ENCODE measurements at regions not wholly inside any gene's neighbourhood (a gene's known extent, or its start where the extent isn't known, plus 50 kb on each side); places are given as distances from the start of the nearest gene placed in this dataset.
"Not testable (repeated sequence)": the region's sequence is repeated elsewhere in the genome, so short reads cannot be mapped to it uniquely, and the experiment has no call there.

- DNase-seq (ENCODE audit: low read depth, low spot score); H3K4me3 ChIP-seq (ENCODE audit: low read length): not testable (repeated sequence)
These were observed 125.3 kb downstream of the CD83 start for GRCh38 chr6:14242912-14243311.

DNA sequence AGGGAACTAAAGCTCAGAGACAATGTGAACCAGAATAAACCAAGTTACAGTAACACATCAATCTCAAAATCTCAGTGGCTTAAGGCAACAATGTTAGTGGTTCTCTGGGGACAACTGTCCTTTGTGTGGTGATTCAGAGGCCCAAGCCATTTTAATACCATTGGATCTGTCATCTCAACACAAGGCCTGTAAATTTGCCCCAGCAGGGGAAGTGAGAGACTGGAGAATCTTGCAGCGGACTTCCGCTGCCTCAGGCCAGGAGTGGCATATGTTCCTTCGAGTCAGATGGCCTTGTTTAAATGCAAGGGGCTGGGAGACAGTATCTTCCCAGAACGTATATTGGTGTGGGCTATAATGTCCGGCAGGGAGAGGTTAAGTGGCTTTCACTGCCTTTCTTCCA is 126.0 kb downstream of the CD83 start:
- DNase-seq (ENCODE audit: low read depth, low spot score), result no peak
- H3K4me3 ChIP-seq (ENCODE audit: low read length), result no peak overlapping the region

- DNase-seq (ENCODE audit: low read depth, low spot score), result no peak
- H3K4me3 ChIP-seq (ENCODE audit: low read length), result no peak overlapping the region
These were observed 129.3 kb downstream of the CD83 start for GRCh38 chr6:14246876-14247275.

- H3K4me3 ChIP-seq (ENCODE audit: low read length), result no peak overlapping the region
- no peak for DNase-seq (ENCODE audit: low read depth, low spot score)
These were observed 133.0 kb downstream of the CD83 start for GRCh38 chr6:14250573-14250972.

GRCh38 chr6:14252271-14252850 is 134.8 kb downstream of the CD83 start:
- H3K4me3 ChIP-seq (ENCODE audit: low read length), result no peak overlapping the region
- no peak for DNase-seq (ENCODE audit: low read depth, low spot score)

DNA sequence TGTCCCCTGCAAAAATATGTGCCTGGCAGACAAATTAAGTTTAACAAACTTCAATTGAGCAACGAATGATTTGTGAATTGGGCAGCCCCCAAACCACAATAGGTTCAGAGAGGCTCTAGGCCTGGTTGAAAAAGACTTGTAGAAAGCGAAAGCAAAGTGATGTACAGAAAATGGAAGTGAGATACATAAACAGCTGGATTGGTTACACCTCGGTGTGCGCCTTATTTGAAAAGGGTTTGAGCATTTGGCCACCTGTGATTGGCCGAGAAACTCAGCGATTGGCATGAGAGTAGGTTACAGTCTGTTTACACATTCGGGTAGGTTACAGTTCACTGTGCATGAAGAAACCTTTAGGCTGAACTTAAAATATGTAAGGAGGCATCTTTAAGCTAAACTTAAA is 136.9 kb downstream of the CD83 start:
- no peak for DNase-seq (ENCODE audit: low read depth, low spot score)
- no peak overlapping the region for H3K4me3 ChIP-seq (ENCODE audit: low read length)

GRCh38 chr6:14255916-14256315 is 138.3 kb downstream of the CD83 start:
- H3K4me3 ChIP-seq (ENCODE audit: low read length), result no peak overlapping the region
- DNase-seq (ENCODE audit: low read depth, low spot score), result no peak

DNA sequence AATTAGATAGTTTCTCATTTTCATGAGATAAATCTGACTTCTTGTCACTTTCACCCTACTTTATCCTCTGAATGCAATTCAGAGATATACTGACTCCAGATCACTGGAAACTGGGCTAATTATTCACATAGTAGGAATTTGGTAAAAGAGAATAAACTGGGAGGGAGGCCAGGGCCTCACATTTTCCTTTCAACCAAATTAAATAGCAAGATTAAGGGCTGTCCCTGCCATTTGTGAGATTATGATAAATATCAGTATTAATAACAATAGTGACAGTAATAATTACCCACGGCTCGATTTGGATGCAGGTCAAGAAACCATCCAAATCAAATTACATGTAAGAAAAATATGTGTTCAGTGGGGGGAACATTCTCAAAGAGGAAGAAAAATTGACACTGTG is 140.5 kb downstream of the CD83 start:
- H3K4me3 ChIP-seq (ENCODE audit: low read length), result no peak overlapping the region
- no peak for DNase-seq (ENCODE audit: low read depth, low spot score)

GRCh38 chr6:14258695-14259593 is 141.4 kb downstream of the CD83 start:
- no peak for DNase-seq (ENCODE audit: low read depth, low spot score)
- H3K4me3 ChIP-seq (ENCODE audit: low read length), result no peak overlapping the region

GRCh38 chr6:14259594-14260152 is 142.1 kb downstream of the CD83 start:
- H3K4me3 ChIP-seq (ENCODE audit: low read length), result no peak overlapping the region
- DNase-seq (ENCODE audit: low read depth, low spot score), result no peak

DNA sequence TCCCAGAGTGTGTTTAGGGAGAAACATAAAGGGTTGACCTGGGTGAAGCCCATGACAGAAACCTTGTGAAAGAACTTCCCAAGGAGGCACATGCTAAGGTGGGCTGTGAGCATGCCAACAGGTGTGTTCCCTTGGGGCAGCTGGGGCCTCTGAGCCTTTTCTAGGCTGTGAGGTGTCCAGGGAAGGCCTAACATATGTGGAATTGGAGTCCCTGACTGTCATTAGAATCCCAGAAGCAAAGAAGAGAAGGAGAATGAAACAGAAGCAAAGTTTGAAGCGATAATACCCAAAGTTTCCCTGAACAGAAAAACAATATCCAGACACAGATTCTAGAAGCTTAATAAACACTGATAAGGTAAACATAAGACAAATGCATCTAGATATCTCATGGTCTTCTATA is 143.3 kb downstream of the CD83 start:
- DNase-seq (ENCODE audit: low read depth, low spot score), result no peak
- no peak overlapping the region for H3K4me3 ChIP-seq (ENCODE audit: low read length)

DNA sequence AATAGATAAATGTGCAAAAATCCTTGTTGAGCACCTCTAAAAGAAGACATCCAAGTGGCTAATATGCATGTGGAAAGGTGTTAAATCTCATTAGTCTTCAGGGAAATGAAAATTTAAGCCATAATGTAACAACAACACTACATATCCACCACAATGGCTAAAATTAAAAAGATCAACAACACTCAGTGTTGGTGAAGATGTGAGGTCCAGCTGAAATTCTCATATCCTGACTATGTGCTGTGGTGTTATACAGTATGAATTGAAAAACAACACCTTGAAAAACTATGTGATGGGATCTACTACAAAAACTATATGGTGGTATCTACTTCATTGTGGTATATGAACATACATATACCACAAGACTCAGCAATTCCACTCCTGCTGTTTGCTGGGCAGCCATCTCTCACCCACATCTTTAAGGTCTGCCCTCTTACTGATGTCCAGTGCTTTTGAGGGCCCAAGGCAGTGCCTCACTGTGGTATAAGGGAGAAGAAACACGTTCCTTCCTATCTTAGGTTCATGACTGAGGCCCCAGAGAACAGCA is 146.4 kb downstream of the CD83 start:
- DNase-seq (ENCODE audit: low read depth, low spot score), result no peak
- no peak overlapping the region for H3K4me3 ChIP-seq (ENCODE audit: low read length)

GRCh38 chr6:14265049-14266021 is 147.8 kb downstream of the CD83 start:
- no peak for DNase-seq (ENCODE audit: low read depth, low spot score)
- H3K4me3 ChIP-seq (ENCODE audit: low read length), result no peak overlapping the region

- H3K4me3 ChIP-seq (ENCODE audit: low read length), result no peak overlapping the region
These were observed 148.7 kb downstream of the CD83 start for GRCh38 chr6:14266266-14266665.

DNA sequence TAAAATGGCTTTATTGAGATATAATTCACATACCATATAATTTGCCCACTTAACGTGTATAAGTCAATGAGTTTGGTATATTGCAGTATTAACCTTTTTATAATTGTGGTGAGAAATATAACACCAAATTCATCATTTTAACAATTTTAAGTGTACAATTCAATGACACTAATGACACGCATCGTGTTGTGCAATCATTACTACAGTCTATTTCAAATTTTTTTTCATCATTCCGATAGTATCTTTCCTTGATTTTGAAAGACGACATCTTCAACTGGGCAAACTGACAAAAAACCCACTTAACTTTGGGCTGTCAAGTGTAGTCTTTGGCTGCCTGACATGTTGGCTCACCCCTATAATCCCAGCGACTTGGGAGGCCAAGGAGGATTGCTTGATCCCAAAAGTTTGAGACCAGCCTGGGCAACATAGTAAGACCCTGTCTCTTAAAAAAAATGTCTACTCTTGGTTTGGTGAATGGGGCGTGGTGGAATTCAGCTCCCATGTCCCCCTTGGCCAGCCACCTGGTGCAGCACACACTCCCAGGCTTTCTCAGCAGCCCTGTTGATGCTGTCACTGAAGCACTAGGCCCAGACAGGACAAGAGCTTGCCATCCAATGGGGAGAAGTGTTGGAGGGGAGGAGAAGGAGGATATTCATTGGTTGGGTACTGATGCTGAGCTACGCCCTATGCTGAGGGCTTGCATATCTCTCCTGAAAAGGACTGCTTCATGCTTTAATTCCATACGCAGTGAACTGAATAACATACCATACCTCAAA is 150.5 kb downstream of the CD83 start:
- no peak for DNase-seq (ENCODE audit: low read depth, low spot score)
- H3K4me3 ChIP-seq (ENCODE audit: low read length), result no peak overlapping the region

More at GRCh38 chr6:14266266-14266665, 148.7 kb downstream of the CD83 start:
- DNase-seq (ENCODE audit: low read depth, low spot score), result no peak

DNA sequence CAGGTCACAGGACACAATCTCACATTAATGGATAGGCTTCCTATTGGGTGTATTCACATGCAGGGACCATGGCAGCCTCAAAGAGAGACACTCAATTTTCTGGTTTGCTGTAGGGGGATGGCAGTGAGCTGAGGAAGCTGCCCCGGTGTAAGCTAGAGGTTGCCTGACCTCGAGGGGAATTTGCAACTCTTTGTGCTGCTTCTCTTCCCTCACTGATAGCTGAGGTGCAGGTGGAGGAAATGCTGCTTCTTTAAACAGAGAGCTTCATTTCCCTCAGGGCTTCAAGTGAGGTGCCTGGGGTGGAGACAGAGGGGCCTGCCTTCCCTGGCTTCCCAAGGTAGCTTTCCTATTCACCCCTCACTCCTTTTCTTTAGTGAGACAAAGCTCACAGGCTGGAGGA is 151.9 kb downstream of the CD83 start:
- DNase-seq (ENCODE audit: low read depth, low spot score), result peak; percentile 67
- H3K4me3 ChIP-seq (ENCODE audit: low read length), result no peak overlapping the region

GRCh38 chr6:14270142-14270893 is 152.7 kb downstream of the CD83 start:
- H3K4me3 ChIP-seq (ENCODE audit: low read length), result no peak overlapping the region
- DNase-seq (ENCODE audit: low read depth, low spot score), result no peak
